ENCODE measurements at regions not wholly inside any gene's neighbourhood (a gene's known extent, or its start where the extent isn't known, plus 50 kb on each side); places are given as distances from the start of the nearest gene placed in this dataset.
"Not testable (repeated sequence)": the region's sequence is repeated elsewhere in the genome, so short reads cannot be mapped to it uniquely, and the experiment has no call there.

DNA sequence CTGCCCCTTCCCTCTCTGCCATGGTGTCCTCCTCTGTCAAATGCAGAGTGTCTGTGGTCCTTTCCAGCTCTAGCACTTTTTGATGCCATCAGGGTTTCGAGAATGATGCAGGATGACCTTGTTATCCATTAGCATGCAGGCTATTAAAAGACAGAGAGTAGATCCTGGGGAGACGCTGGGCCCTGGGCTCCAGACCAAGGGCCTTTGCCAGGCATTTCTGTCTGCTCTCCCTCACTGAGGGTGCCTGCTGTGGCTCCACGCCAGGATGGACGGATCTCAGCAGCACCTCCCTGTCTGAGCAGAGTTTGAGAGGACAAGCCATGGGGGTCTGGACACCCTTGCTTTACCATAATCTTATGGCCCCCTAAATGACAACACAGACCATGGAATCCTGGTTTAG lies 110.8 kb upstream of the CD82 start:
- DNase-seq: no peak

DNA sequence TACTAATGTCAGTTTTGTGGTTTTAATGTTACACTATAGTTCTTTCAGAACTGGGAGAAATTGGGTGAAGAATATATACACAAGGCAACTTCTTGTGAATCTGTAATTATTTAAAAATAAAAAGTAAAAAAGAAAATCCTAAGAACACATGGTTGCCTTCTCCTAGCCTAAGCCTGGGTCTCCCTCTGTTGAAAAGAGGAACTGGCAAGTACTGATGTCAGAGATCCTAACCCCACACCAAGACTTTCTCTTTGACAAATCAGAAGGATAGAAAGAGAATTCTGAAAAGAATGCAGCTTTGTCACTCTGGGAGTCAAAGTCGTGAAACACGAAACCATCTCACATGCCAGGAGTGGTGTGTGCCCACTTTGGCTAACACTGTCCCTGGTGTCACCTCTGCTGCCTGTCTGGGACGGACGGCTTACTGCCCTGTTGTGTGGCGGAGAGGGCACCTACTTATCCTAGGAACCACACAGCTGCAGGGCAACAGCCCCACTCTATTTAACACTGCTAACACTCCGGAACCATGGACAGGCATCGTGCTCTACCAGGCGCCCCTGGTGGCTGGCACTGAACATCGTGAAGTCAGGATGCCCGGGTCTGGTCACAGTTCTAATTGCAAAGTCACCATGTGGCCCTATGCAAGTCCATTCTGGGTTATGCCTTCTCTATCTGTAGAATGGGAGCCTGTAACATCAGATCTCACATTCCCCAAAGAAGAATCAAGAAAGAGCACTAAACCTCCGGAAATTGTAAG lies 108.7 kb upstream of the CD82 start:
- DNase-seq: no peak

DNA sequence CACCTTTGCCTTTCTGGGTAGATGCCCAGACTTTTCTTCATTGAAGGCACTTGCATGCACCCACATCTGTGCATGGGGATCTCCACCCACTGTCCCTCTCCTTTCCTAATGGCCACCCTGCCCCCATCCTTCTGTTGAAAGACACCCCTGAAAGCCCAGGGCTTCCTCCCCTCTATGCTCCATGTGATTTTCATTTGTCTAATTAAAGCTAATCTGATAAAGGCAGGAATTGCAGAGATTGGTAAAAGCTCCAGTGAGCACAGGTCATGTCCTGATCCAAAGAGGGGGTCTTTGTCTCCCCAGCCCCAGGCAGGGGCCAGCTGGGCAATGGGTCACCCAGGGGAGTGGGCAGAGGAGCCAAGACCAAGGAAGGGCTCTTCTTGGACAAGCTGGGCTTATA lies 107.6 kb upstream of the CD82 start:
- DNase-seq: no peak

DNA sequence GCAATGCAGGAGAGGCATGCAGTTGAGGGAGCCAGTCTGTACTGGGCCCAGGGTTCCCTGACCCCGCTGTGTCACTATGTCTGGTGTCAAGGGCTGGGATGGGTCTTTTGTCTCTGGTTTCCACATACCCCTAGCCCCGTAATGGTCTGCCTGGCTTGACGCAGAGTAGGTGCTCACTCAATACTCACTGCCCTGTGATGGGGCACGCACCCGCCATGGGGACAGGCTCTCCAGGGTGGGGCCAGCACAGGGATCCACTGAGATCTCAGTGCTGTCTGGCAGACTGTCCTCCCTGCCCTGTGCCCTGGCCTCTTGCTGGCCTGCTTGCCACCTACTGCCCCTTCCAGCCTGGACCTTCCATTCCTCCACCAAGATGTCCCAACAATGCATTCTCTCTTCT lies 101.7 kb upstream of the CD82 start:
- no peak for DNase-seq

DNA sequence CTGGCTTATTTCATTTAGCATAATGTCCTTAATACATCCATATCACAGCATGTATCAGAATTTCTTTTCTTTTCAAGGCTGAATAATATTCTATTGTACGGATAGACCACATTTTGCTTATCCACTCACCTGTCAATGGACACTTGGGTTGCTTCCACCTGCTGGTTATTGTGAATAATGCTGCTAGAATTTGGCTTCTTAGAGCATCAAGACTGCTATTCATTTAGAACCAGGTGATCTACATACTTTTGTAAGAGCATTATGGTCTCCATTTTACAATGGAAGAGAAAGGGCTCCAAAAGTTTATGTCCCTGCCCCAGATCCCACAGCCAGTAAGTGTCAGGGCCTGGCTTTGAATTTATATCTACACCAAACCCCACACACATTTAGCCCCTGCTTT lies 100.7 kb upstream of the CD82 start:
- DNase-seq: no peak

DNA sequence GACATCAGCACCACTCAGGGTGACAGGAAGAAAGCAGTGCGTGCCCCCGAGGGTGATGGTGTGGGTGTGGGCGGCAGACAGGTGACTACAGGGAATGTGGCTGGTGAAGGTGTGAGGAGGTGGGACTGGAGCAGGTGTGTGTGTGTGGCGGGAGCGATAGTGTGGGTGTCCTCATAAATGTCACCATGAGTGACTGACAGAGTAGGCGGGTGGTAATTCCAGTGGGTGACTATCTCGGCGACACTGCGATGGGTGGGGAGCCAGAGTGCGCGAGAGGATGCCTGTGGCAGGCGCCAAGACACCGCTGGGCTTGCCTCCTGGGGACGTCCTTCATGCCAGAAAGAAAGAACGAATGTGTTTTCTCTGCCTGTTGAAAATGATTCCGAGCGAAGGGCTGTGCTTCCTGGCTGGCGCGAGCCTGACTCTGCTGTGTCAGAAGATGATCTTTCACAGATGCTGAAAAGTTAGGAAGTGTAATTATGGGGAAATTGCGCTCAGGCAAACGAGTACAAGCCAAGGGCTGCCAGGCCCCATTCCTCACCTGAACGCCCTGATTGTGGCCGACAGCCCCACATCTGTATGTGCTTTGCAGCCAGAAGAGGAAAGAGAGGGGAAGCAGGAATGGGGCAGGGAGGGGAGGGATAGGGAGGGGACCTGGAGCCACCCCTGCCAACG lies 98.8 kb upstream of the CD82 start:
- DNase-seq: no peak

DNA sequence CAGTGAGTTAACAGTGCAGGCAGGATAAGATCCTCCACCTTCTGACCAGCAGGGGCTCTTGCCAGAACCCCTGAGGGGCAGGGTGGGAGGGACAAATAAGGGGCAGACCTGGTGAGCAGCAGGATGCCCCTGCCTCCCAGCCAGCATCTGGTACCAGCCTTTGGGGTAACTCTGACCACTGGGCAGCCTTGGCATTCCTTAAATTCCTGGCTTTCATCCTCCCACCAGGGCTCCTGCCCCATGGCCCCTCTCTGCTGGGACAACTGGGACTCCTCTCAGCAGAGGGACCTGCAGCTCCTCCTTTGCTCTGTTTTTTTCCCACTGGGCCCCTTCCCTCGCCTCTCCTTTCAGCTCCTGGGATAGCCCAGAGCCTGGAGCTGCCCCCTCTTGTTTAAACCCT lies 98.0 kb upstream of the CD82 start:
- DNase-seq: no peak

DNA sequence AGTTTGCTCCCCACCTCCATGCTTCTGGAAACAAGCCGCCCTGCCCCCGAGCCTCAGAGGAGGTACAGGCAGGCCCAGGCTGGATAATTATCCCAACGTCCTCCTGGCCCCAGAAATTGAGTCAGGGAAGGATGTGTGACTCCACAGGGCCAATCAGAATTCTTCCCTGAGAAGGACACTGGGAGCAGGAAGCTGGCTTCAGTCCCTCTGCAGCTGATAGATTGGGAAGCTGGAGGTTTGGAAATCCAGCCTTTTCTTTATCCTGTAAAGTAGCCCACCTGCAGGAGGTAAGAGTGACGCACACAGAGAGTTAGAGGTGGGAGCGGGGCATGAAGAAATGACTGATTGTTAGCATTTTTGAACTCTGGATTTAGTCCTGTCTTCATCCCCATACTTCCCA lies 97.5 kb upstream of the CD82 start:
- DNase-seq: no peak

DNA sequence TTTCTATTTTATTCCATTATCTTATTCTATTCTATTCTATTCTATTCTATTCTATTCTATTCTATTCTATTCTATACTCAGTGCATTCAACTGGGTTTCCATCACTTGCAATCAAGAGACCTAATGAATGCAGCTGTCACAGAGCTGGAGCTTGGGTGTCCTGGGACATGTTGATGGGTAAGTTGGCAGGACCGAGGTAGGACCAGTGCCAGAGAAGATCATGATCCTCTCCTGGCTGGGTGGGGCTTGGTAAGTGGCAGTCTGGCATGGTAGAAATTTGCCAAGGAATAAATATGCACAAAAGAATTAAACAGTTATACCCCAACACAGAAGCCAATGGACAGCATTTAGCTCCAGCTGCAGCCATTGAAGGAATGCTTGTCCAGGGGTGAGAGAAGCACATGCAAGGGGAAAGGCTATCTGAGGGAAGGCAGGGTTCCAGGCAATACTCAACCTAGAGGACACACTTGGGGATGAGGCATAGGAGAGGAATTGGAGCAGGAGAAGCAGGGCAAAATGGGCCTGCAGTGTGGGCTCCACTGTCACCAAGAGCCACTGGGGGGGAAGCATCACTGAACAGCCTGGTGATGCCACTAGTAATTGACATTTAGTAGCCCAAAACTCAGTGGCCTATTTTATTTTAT lies 97.0 kb upstream of the CD82 start:
- DNase-seq: no peak

DNA sequence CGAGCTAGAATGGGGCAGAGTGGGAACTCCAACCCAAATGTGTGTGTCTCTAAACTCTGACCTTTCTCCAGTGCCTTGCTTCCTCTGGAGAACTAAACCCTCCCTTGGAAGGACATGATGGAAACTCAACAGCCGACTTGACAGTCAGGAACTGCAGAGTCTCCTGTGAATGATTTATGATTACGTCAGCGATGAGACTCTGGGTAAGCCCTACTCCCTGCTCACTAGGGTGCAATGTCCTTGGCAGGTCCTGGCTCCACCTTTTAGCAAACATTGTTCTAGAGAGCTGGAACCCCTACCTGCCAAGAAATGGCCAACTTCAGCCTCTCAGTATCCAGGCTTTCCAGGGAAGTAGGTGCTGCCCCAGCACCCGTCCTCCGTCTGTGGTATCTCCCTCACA lies 96.1 kb upstream of the CD82 start:
- DNase-seq: no peak

DNA sequence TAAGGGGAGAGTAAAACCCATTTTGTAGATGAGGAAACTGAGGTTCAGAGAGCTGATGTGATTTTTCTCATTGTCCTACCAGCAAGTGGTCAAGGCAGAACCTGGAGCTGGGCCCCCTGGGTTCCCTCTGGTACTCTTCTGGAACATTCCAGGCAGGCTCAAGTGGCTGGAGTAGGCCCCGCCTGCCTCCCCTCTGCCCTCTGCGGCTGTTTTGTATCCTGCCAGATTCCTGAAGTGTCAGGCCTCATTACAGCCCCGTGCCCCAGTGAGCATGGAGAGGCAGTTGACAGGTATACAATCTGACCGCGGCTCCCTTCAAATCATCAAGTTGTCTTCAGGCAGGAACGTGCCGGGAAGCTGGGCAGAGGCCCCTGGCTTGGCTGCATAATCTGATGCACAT lies 94.6 kb upstream of the CD82 start:
- no peak for DNase-seq

DNA sequence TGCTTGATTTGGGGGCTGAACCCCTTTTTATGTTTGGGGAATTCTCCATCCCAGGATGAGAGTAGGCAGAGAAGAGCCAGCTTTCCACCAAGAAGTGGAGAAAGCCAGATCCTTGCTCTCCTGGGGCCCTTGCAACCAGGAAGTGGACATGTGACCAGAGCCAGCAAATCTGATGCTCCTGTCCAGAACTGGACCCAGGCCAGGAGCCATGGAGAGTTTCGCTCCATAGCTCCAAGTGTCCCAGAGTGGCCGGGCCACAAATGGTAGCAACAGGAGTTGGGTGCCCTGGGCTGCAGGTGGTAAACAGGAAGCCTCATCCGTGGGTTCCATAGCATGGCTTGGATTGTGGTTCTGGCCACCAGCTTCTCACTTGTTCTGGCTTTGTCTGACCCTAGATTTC lies 93.9 kb upstream of the CD82 start:
- no peak for DNase-seq

DNA sequence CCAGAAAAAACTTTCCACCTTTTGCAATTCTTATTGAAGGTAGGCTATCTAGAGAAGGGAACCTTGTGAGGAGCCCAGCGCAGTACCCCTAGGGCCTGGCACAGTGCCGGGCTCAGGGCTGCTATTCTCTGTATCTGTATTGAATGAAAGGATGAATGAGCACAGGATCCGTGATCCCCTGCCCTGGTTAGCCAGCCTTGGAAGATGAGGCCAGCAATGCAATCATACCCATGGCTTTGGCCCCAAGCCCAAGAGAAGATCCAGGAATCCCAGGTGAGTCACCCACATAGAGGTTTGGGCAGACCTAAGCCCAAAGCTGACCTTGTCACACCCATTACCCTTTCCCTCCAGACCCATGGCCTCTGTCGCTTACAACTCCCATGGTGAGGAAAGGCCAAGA lies 92.5 kb upstream of the CD82 start:
- no peak for DNase-seq

DNA sequence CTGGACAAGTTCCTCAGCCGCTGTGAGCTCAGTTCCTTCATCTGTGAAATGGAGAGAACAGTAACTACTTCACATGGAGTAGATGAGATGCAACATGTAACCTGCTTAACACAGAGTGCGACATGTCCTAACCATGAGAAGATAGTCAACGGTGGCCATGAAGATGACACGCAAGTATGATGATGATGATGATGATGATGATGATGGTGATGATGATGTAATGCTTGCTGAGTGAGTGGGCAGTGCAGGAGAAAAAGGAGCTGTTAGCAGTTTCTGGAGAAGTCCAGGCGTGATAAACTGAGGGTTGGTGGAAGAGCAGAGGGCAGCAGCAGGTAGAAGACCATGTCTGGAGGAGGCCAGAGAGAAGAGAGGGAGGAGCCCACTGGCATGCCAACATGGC lies 90.8 kb upstream of the CD82 start:
- DNase-seq: no peak

DNA sequence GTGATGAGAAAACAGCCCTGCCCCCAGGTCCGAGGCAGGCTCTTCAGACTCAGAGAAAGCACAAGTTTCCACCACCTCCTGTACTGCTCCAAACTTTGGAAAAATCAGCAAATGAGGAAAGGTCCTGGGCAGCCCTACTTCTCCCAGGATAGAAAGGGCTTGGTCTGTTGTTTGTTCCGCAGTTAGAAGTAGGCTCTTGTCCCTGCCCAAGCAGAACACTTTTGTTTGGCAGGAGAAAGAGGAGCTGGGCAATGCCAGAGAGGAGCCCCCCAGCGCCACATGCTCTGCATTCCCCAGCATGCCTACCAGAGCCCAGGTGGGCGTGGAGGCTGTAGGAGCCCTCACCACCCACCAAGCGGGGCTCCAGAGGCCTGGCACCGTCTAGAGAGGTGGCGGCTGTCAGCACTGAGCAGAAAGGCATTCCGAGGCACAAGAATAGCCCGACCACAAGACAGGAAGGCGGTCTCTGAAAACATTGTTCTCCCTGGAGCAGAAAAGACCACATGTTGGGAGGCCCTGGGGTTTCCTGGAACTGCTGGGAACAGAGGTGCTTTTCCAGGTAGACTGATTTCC lies 90.3 kb upstream of the CD82 start:
- DNase-seq: no peak

DNA sequence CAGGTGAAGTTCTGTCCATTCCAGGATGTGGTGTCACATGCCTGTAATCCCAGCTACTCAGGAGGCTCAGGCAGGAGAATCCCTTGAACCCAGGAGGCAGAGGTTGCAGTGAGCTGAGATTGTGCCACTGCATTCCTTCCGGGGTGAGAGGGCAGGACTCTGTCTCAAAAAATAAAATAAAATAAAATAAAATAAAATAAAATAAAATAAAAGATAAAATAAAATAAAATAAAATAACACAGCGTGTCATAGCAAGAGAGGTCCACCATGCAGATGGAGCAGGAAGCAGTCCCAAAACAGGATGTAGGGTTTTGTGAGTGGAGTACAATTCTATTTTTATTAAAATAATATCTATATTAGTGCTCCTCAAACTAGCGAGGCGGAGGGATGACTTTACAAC lies 83.1 kb upstream of the CD82 start:
- not testable (repeated sequence) for DNase-seq

DNA sequence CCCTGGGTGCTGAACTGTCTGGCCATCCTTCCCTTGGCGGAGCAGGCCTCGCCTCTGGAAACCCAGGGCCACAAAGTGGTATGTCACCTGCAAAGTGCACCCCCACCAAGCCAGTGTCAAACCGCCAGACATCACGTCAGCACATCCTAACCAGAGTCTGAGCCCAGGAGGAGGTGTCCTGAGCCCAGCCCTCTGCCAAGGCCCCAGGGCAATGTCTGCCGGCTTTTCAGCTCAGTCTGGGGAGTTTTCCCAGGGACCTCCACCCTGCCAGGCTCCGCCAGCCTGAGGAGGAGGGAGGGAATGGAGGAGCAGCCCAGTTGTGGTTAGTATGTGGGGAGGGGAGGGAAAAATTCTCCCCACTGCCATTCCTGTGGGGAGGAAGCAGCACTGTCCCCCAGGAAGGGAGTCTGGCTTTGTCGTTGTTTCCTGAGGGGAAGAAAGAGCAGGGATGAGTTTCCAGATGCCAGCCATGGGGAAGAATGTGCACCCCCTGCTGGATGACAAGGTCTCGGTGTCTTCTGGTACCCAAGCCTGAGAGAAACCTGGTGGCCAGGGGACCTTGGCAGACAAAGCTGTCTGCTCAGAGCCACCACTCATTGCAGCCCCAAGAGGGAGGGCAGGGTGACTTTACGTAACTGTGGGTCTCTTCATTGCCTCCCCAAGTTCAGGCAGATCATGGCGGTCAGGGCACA lies 81.4 kb upstream of the CD82 start:
- no peak for DNase-seq

DNA sequence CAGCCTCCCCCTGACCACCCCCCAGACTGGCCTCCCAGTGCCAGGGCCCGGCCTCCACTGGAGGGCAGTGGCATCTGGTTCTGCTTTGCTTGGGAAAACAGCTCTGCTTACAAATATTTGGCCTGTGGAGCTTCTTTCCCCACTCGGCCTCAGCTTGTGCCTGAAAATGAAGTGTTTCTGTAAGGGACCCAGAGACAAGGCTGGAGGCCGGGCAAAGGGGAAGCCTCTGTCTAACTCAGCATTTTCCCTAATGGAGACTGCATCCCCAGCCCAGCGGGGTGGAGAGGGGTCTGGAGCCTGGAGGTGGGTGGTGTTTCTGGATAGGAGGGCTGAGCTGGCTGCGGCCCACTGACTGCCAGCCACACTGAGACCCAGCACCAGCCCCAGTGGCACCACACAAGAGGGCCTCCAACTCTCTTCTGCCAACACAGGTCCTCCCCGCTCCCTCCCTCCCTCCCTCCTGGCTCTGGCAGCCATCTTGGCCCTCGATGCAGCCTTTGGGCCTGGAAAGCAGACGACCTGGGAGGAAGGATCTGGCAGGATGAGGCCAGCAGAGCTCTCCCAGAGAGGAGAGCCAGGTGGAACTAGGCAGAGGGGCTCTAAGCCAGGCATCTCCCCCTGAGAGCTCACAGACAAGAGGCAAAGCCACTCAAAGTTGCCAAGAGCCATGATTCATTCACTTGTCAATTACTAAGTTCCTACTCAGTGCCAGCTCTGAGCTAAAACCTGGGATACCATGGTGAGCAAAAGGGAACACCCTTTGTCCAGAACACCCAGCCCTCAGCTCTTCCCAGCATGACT lies 77.1 kb upstream of the CD82 start:
- no peak for DNase-seq

DNA sequence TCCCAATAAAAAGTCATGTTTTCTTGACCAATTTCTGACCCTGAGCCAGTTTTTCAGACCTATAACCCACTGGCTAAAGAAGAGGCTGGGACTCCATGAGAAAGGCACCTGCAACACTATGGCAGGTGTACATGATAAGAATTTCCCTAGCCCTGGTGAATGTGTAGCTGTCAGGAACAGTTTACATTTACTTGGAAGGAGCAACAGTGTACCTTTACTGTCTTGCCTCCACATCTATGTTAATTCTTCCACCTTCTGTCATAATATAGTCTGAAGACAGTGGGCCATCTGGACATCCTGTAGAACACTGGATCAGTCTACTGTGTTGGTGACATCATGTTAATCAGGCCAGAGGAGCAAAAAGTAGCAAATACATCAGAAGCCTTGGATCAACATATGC lies 72.1 kb upstream of the CD82 start:
- no peak for DNase-seq

DNA sequence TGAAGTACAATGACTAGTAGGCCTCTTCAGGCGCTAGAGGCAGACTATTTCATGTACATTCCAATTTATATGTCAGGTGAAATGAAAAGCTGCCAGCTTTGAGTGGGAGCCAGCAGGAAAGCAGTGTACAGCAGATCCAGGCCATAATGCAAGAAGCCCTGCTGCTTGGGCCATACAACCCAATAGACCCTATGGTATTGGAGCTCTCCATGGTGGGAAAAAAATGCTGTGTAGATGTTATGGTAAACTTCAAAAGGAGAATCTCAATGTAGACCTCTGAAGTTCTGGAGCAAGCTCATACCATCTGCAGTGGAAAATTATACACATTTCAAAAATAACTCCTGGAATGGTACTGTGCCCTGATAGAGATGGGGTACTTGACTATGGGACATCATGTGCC lies 71.5 kb upstream of the CD82 start:
- DNase-seq: no peak

DNA sequence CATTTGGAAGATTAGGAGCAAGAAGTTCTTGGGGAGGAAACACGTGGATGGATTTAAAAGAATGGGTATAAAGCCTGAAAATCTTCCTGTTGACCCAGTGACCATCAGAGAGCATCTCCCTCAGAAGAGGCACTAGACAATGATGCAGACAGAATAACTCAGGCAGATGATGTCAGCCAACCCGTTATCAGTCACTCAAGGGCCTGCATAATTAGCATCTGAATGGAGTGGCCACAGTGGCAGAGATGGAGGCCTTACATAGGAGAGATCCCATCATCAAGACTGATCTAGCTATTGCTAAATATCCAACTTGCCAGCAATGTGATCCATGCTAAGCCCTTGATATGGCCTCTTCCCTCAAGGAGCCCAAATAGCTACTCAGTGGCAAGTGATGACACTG lies 70.7 kb upstream of the CD82 start:
- no peak for DNase-seq

DNA sequence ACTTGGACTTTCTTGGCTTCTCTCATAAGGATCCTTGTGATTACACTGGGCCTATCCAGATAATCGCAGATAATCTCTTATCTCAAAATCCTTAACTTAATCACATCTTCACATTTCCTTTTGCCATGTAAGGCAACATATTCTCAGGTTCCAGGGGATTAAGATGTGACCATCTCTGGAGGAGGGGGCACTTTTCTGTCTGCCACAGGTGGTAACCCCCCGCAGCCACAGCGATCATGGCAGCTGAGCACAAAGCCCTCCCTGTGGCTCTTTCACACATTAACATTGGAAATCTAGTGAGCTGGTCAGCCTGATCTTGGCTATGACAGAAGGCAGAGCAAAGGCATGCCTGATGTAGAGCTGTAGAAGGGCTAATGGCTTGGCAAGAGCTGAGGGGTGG lies 69.1 kb upstream of the CD82 start:
- DNase-seq: no peak
